ENCODE measurements at regions not wholly inside any gene's neighbourhood (a gene's known extent, or its start where the extent isn't known, plus 50 kb on each side); places are given as distances from the start of the nearest gene placed in this dataset.

DNA sequence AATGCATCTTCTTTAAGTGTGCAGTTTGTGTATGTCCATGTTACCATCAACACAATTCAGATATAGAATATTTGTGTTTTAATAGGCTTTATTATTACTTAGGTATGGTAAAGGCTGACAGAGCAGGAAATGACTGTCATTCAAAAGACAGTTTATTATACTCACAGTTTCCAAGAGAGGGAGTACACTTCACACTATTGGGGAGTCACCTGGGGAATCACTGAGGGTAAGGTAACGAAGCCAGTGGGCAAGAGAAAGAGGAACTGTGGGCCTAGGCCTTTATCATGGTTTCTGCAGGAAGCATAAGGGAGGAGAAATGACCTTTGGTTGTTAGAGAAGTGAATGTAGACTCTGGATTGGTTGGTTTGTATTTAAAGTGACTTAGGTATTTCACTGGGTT lies 235.1 kb upstream of the HCCS start:
- in situ Hi-C loops (cut with MboI; ENCODE audit: low pct_unique_long_range_greater_than_20kb, low sequenced_read_pairs, unreplicated experiment) = no loop called here

DNA sequence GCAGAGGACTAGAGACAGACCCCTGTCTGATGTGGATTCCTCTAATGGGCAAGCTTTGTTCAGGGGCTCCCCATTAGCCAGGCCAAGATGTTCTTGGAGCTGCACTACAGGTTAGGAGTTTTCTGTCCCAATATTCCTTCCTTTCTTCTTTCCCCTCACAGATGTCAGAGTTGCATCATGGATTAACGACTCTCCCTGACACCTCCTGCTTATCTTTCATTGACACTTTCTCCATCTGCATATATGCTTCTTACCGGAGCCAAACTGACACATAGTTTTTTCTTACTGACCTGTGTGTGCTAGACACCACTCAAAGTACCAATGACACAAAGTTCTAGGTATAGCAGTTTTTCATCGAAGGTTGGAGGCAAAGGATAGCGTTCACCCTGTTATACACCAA lies 228.6 kb upstream of the HCCS start:
- TF ChIP-seq, protein P1, sequence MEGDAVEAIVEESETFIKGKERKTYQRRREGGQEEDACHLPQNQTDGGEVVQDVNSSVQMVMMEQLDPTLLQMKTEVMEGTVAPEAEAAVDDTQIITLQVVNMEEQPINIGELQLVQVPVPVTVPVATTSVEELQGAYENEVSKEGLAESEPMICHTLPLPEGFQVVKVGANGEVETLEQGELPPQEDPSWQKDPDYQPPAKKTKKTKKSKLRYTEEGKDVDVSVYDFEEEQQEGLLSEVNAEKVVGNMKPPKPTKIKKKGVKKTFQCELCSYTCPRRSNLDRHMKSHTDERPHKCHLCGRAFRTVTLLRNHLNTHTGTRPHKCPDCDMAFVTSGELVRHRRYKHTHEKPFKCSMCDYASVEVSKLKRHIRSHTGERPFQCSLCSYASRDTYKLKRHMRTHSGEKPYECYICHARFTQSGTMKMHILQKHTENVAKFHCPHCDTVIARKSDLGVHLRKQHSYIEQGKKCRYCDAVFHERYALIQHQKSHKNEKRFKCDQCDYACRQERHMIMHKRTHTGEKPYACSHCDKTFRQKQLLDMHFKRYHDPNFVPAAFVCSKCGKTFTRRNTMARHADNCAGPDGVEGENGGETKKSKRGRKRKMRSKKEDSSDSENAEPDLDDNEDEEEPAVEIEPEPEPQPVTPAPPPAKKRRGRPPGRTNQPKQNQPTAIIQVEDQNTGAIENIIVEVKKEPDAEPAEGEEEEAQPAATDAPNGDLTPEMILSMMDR (IDR thresholded peaks at IDR 0.05; ENCODE audit: extremely low read depth, insufficient read depth, missing control alignments) = no peak
- in situ Hi-C loops (cut with MboI; ENCODE audit: low pct_unique_long_range_greater_than_20kb, low sequenced_read_pairs, unreplicated experiment) = no loop called here
- DNase-seq (ENCODE audit: low spot score) = no peak

More for the DNA sequence above, 235.1 kb upstream of the HCCS start:
- peak; percentile 7 for DNase-seq (ENCODE audit: low spot score)
- TF ChIP-seq, protein P1 (IDR thresholded peaks at IDR 0.05; ENCODE audit: extremely low read depth, insufficient read depth, missing control alignments) = no peak

DNA sequence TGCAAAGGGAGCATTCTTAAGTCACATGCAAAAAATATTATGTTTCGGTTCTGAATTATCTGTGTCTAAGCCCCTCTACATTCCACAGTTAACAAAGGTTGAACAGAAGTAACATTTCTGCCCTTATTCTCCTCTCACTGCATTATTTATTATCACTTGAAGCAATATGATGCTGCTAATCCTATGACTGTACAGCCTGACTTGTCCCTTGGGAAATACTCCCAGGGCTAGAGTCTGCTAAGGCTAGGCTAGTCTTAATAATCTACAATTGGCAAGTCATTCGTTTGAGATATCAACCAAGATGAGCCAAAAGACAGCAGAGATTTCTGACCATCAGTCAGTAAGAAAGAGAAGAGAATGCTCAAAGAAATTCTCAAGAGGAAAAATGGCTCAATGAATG lies 226.9 kb upstream of the HCCS start:
- TF ChIP-seq, protein P1 (IDR thresholded peaks at IDR 0.05; ENCODE audit: extremely low read depth, insufficient read depth, missing control alignments) = no peak
- in situ Hi-C loops (cut with MboI; ENCODE audit: low pct_unique_long_range_greater_than_20kb, low sequenced_read_pairs, unreplicated experiment) = no loop called here
- no peak for DNase-seq (ENCODE audit: low spot score)

DNA sequence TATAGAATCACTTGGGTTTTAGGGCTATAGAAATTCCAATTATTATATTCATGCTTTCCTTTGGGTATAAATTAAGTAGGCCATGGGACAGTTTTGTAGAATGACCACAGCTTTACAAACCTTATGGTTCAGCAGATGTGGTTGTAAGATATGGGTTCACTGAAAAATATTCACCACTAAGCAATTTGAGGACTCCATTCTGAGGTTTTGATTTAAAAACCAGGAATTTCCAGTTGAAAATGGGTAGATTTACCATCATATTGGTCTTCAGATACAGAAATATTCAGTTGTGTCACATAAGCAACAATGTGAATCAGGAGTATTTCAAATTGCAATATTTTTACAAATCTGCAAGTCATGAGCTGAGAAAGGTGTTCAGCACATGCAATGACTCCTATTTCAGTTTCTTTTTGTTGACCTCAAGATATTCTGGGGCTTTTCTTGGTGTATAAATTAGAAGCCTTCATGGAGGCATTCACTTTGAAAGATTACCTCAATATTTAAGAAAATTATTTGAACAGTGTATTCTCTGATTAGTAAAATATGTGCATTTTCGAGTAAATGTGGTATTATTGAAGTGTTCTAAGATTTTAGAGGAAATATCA lies 218.4 kb upstream of the HCCS start:
- no peak for DNase-seq (ENCODE audit: low spot score)
- TF ChIP-seq, protein P1 (IDR thresholded peaks at IDR 0.05; ENCODE audit: extremely low read depth, insufficient read depth, missing control alignments) = no peak
- in situ Hi-C loops (cut with MboI; ENCODE audit: low pct_unique_long_range_greater_than_20kb, low sequenced_read_pairs, unreplicated experiment) = no loop called here

DNA sequence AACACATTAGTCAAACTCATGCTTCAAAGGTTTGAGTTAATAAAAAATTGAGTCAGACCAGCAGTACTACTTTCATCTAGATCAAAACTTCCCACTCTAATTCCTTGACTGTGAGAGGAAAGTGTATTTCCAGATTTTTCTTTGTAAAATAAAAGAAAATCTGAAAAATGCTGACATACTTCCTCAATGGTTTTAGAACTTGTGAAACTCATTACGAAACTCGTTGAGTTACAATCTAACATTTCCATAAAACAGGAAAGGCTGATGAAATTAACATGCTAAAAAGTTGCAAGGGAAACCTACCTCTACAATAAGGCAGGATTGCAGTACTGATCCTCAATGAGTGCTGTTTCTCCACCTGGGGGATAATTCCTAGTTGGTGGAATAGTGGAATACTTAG lies 217.8 kb upstream of the HCCS start:
- TF ChIP-seq, protein P1 (IDR thresholded peaks at IDR 0.05; ENCODE audit: extremely low read depth, insufficient read depth, missing control alignments) = no peak
- DNase-seq (ENCODE audit: low spot score) = no peak
- in situ Hi-C loops (cut with MboI; ENCODE audit: low pct_unique_long_range_greater_than_20kb, low sequenced_read_pairs, unreplicated experiment) = no loop called here

DNA sequence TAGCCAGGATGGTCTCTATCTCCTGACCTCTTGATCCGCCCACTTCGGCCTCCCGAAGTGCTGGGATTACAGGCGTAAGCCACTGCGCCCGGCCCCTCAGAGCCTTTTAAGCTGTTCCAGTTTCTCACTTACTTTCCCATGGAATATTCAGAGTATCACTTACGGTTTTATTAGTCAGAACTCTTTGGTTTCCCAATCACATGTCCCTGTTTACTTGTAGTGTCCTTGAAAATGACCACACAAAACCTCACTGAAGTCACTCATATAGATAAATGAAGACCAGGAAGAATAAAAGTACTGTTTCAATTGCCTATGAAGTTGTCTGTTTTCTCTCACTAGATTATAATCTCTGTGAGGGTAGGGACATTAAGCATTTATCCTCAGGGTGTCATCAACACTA lies 217.2 kb upstream of the HCCS start:
- TF ChIP-seq, protein P1 (IDR thresholded peaks at IDR 0.05; ENCODE audit: extremely low read depth, insufficient read depth, missing control alignments) = no peak
- DNase-seq (ENCODE audit: low spot score) = no peak
- in situ Hi-C loops (cut with MboI; ENCODE audit: low pct_unique_long_range_greater_than_20kb, low sequenced_read_pairs, unreplicated experiment) = no loop called here

All from GM13977 (cell line).